Ovary (tissue), 7 donors: ENCODE measurements at regions not wholly inside any gene's neighbourhood (a gene's known extent, or its start where the extent isn't known, plus 50 kb on each side); places are given as distances from the start of the nearest gene placed in this dataset.
"Not testable (repeated sequence)": the region's sequence is repeated elsewhere in the genome, so short reads cannot be mapped to it uniquely, and the experiment has no call there.

Source experiments
- DNase-seq, 5 donors: peaks; one replicate each; pipeline ENCODE4 v3.0.0-alpha.2; 2019 to 2020
- H3K27ac ChIP-seq, 2 donors: fragments of 200-600 bp; one replicate each; pipeline versions ENCODE4 v1.5.1 to v1.8.0; 2019 to 2022
- H3K27me3 ChIP-seq: fragments of 200-600 bp; one replicate; pipeline ENCODE4 v1.8.0; 2022
- H3K36me3 ChIP-seq: fragments of 200-600 bp; sonication (generic); one replicate; pipeline ENCODE4 v1.5.1; 2019
- H3K4me1 ChIP-seq: one replicate; pipeline ENCODE4 v1.8.1; 2013; ENCODE audit warnings: mild to moderate bottlenecking, moderate library complexity; ENCODE audit not compliant: insufficient read depth
- H3K4me3 ChIP-seq: fragments of 200-600 bp; sonication (generic); one replicate; pipeline ENCODE4 v1.5.1; 2017
- H3K9me3 ChIP-seq, 2 donors: fragments of 200-600 bp in 1 of 2; sonication (generic) in 1 of 2; one replicate each; pipeline versions ENCODE4 v1.5.1 to v1.8.1; 2013 to 2019; ENCODE audit warnings: mild to moderate bottlenecking in 1 of 2, moderate library complexity in 1 of 2
- CTCF ChIP-seq, 3 donors: fragments of 450-650 bp in 2 of 3; fragments of 200-600 bp in 1 of 3; IDR thresholded peaks; one replicate each; pipeline versions ENCODE4 v1.5.1 to v1.8.0; 2016 to 2022; ENCODE audit warnings: antibody characterized with exemption in 3 of 3, mild to moderate bottlenecking in 1 of 3
- EP300 ChIP-seq: sonication (generic); formaldehyde crosslinking; IDR thresholded peaks from one replicate; pipeline ENCODE4 v1.6.1; 2017; ENCODE audit warnings: antibody characterized with exemption
- POLR2A ChIP-seq: fragments of 450-650 bp; IDR thresholded peaks from one replicate; pipeline ENCODE4 v1.6.1; 2017; ENCODE audit warnings: antibody characterized with exemption, mild to moderate bottlenecking, moderate library complexity
- WGBS, 3 donors: extraction: QIAGEN DNeasy Blood & Tissue Kit in 1 of 3; methylation state at CpG; one replicate each; pipeline versions ENCODE4 v1.1.5 to v1.1.7; 2013 to 2017; 5-methylcytosine and 5-hydroxymethylcytosine counted together
- intact Hi-C, 4 donors: fragments of 100-400 bp; cut with DNase I; formaldehyde crosslinking; loops; one replicate each; pipeline versions ENCODE4 v1.11.0 to v1.15.1; 2022 to 2023
- donor health status: DM: no; HTN: no; CAD: no; lungs with moderate emphysema.
- donor health status: DM: no; HTN: no; CAD: no.
- donor health status: Bipolar disorder and iron deficiency.
- donor health status: DM: no; HTN: no; CAD: no.
- donor health status: DM: yes; HTN: yes; CAD: no.

GRCh38 chr1:143574891-143575520 is 396.8 kb downstream of the FAM72C start:
- Histone ChIP-seq H3K4me3 (no peak overlapping the region), H3K27me3 (no peaks in the 10 kb centered on the region), H3K4me1 (no peaks in the 10 kb centered on the region), H3K9me3 (no peaks in the 10 kb centered on the region), H3K27ac (no peak overlapping the region), H3K36me3 (no peaks in the 10 kb centered on the region)
- intact Hi-C loops = no loop called here
- WGBS, 3 donors = 85 to 92% (median 90%) methylated on average over 10 to 33 of the region's 33 CpGs
- TF ChIP-seq EP300 (no peak), CTCF (IDR thresholded peaks at IDR 0.05) (no peak), POLR2A (no peak)
- no peak for DNase-seq

GRCh38 chr1:143572661-143573060 is 399.1 kb downstream of the FAM72C start:
- H3K4me3 ChIP-seq, H3K36me3 ChIP-seq, DNase-seq, H3K4me1 ChIP-seq, H3K27me3 ChIP-seq, intact Hi-C loops, H3K27ac ChIP-seq, H3K9me3 ChIP-seq: not testable (repeated sequence)
- 59 to 64% (median 62%) methylated on average over 5 of the region's 5 CpGs for WGBS, 3 donors

GRCh38 chr1:143563761-143564160 is 408.0 kb downstream of the FAM72C start:
- H3K27ac ChIP-seq, H3K36me3 ChIP-seq, DNase-seq, intact Hi-C loops, H3K27me3 ChIP-seq, H3K4me3 ChIP-seq, H3K4me1 ChIP-seq, H3K9me3 ChIP-seq: not testable (repeated sequence)
- 41 to 70% (median 64%) methylated on average over 20 of the region's 20 CpGs for WGBS, 3 donors

- WGBS, 3 donors = 67% methylated on average over 4 of the region's 4 CpGs
- H3K4me3 ChIP-seq = no peak overlapping the region
- no peaks in the 10 kb centered on the region for H3K36me3 ChIP-seq
- H3K27ac ChIP-seq = no peak overlapping the region
- no peak for DNase-seq
- no peaks in the 10 kb centered on the region for H3K27me3 ChIP-seq
- H3K9me3 ChIP-seq = peaks cover 0 to 3% of the 10 kb centered on the region in 2 donors
- H3K4me1 ChIP-seq = no peaks in the 10 kb centered on the region
- intact Hi-C loops = no loop called here
- TF ChIP-seq EP300 = no peak
- TF ChIP-seq POLR2A = no peak
- no peak for TF ChIP-seq CTCF (IDR thresholded peaks at IDR 0.05)
Measured at GRCh38 chr1:143553627-143554026, 418.2 kb downstream of the FAM72C start.

GRCh38 chr1:143504703-143505102 is 467.1 kb downstream of the FAM72C start:
- H3K27ac ChIP-seq, H3K4me1 ChIP-seq, H3K36me3 ChIP-seq, H3K4me3 ChIP-seq, H3K27me3 ChIP-seq, H3K9me3 ChIP-seq, DNase-seq, intact Hi-C loops: not testable (repeated sequence)

GRCh38 chr1:143504080-143504479 is 467.7 kb downstream of the FAM72C start:
- not testable (repeated sequence) for H3K27me3 ChIP-seq

GRCh38 chr1:143503048-143503447 is 468.7 kb downstream of the FAM72C start:
- DNase-seq, H3K4me1 ChIP-seq, H3K27me3 ChIP-seq, intact Hi-C loops, H3K4me3 ChIP-seq, H3K36me3 ChIP-seq, H3K27ac ChIP-seq, H3K9me3 ChIP-seq: not testable (repeated sequence)
- WGBS, 3 donors = 55 to 75% (median 62%) methylated on average over 1 to 2 of the region's 2 CpGs

More at GRCh38 chr1:143504080-143504479, 467.7 kb downstream of the FAM72C start:
- H3K27ac ChIP-seq, intact Hi-C loops, DNase-seq, H3K36me3 ChIP-seq, H3K4me3 ChIP-seq, H3K4me1 ChIP-seq, H3K9me3 ChIP-seq: not testable (repeated sequence)
- WGBS, 3 donors = no CpG with 5 or more reads among the region's 2 CpGs

GRCh38 chr1:143502038-143502437 is 469.7 kb downstream of the FAM72C start:
- DNase-seq, H3K36me3 ChIP-seq, H3K4me1 ChIP-seq, H3K4me3 ChIP-seq, H3K9me3 ChIP-seq, H3K27me3 ChIP-seq, intact Hi-C loops, H3K27ac ChIP-seq: not testable (repeated sequence)
- 56 to 66% (median 64%) methylated on average over 3 of the region's 4 CpGs for WGBS, 3 donors

GRCh38 chr1:143498059-143498749 is 473.6 kb downstream of the FAM72C start:
- 0 to 2% (median 1%) methylated on average over 20 to 81 of the region's 85 CpGs for WGBS, 3 donors
- H3K36me3 ChIP-seq, intact Hi-C loops, DNase-seq, H3K27me3 ChIP-seq, H3K27ac ChIP-seq, H3K4me3 ChIP-seq, H3K4me1 ChIP-seq, H3K9me3 ChIP-seq: not testable (repeated sequence)
